HepG2 (cell line): ENCODE measurements at regions not wholly inside any gene's neighbourhood (a gene's known extent, or its start where the extent isn't known, plus 50 kb on each side); places are given as distances from the start of the nearest gene placed in this dataset.

ENCODE experiments used
- ATAC-seq: fragments of 200-7000 bp; cut with Tn5 transposase; 3 replicates; pipeline ENCODE4 v1.9.1; 2020; ENCODE audit warnings: mild to moderate bottlenecking, moderate library complexity
- BruUV-seq: library from RNA; stranded (reverse); fragments of 400-500 nt; replicated peaks from 2 replicates; lab custom pipeline; 2021; lab: Mats Ljungman, UMichigan
- CTCF ChIA-PET: fragments of 300-600 bp; formaldehyde crosslinking; extraction: SDS; loops from one replicate; lab custom pipeline; 2021; ENCODE audit warnings: low total read pairs, inconsistent platforms, low intra/inter-chr PET ratio; lab: Yijun Ruan, JAX
- POLR2A ChIA-PET: fragments of 350-600 bp; sonication (Branson Sonifier 250); formaldehyde crosslinking; loops from one replicate; lab custom pipeline; 2020; ENCODE audit warnings: antibody characterized with exemption, inconsistent platforms; lab: Yijun Ruan, JAX
- DNase-seq: peaks from one replicate; pipeline ENCODE4 v3.0.0-alpha.2; 2015; ENCODE audit warnings: low spot score
- FAIRE-seq: peaks from 3 replicates; lab custom pipeline; 2011; peaks lifted over from hg19 to GRCh38; lab: Jason Lieb, UNC
- H2AFZ ChIP-seq: one replicate; pipeline ENCODE4 v1.6.1; 2011; ENCODE audit warnings: low read length, inconsistent platforms
- H3K27ac ChIP-seq: fragments of 300-600 bp; 3 replicates; pipeline ENCODE4 v1.8.0; 2011; ENCODE audit warnings: mixed run types, mild to moderate bottlenecking, mixed read lengths, low read length, inconsistent platforms; ENCODE audit not compliant: insufficient read depth; ENCODE audit errors: extremely low read length
- H3K27me3 ChIP-seq, 2 experiments: fragments of 200-600 bp in 1 of 2; 2 replicates in 1 of 2; 3 replicates in 1 of 2; pipeline versions ENCODE4 v1.6.0 to v1.8.0; 2011; ENCODE audit warnings: low read length in 2 of 2, mild to moderate bottlenecking in 2 of 2, moderate library complexity in 2 of 2, inconsistent platforms in 1 of 2; ENCODE audit not compliant: insufficient read depth in 2 of 2, control insufficient read depth in 1 of 2
- H3K36me3 ChIP-seq, 2 experiments: fragments of 200-600 bp in 1 of 2; replicated peaks in 1 of 2; 2 replicates in 1 of 2; 3 replicates in 1 of 2; pipeline versions ENCODE4 v1.5.1 to v1.8.0; 2011; ENCODE audit warnings: low read length in 2 of 2, inconsistent platforms in 1 of 2; ENCODE audit not compliant: insufficient read depth in 2 of 2, control insufficient read depth in 1 of 2
- H3K4me1 ChIP-seq: 2 replicates; pipeline ENCODE4 v1.5.1; 2012; ENCODE audit warnings: low read length, inconsistent platforms; ENCODE audit not compliant: insufficient read depth
- H3K4me2 ChIP-seq: 2 replicates; pipeline ENCODE4 v1.6.0; 2011; ENCODE audit warnings: low read depth, low read length, inconsistent platforms
- H3K4me3 ChIP-seq, 3 experiments: fragments of 200-600 bp in 1 of 3; sonication (generic), shearing (Covaris generic) in 1 of 3; replicated peaks in 1 of 3; 2 replicates each; pipeline ENCODE4 v1.5.1; 2011 to 2016; ENCODE audit warnings: low read length in 3 of 3, inconsistent platforms in 2 of 3, low read depth in 2 of 3, mild to moderate bottlenecking in 2 of 3, control low read depth in 1 of 3, mixed read lengths in 1 of 3; ENCODE audit not compliant: insufficient read depth in 1 of 3
- H3K79me2 ChIP-seq: one replicate; pipeline ENCODE4 v1.6.1; 2011; ENCODE audit warnings: low read length, inconsistent platforms; ENCODE audit not compliant: insufficient read depth
- H3K9ac ChIP-seq: 2 replicates; pipeline ENCODE4 v1.6.0; 2011; ENCODE audit warnings: mild to moderate bottlenecking, low read depth, low read length, inconsistent platforms; ENCODE audit not compliant: insufficient read depth
- H3K9me3 ChIP-seq: 2 replicates; pipeline ENCODE4 v1.5.1; 2012; ENCODE audit warnings: mild to moderate bottlenecking, low read length
- H4K20me1 ChIP-seq: 2 replicates; pipeline ENCODE4 v1.6.0; 2011; ENCODE audit warnings: inconsistent platforms, mild to moderate bottlenecking, low read length, moderate library complexity; ENCODE audit not compliant: insufficient read depth
- ATF4 ChIP-seq, 2 experiments: fragments of 450-650 bp in 1 of 2; sonication (generic) in 1 of 2; formaldehyde crosslinking; IDR thresholded peaks; 2 replicates each; pipeline versions ENCODE4 v1.5.0 to v1.8.0; 2020 to 2022; ENCODE audit warnings: mild to moderate bottlenecking in 1 of 2, missing genetic modification reagents in 1 of 2
- CCAR2 ChIP-seq: fragments of 200-400 bp; formaldehyde crosslinking; optimal IDR thresholded peaks from 2 replicates; pipeline ENCODE3; 2018; ENCODE audit warnings: low read depth, mild to moderate bottlenecking, low read length, moderate library complexity
- DMAP1 ChIP-seq: IDR thresholded peaks from 2 replicates; pipeline ENCODE4 v1.6.1; 2016
- ERF ChIP-seq: IDR thresholded peaks from 2 replicates; pipeline ENCODE4 v1.6.1; 2018; ENCODE audit warnings: missing biosample characterization, missing genetic modification reagents
- FOSL2 ChIP-seq: sonication (generic); formaldehyde crosslinking; IDR thresholded peaks from 2 replicates; pipeline ENCODE4 v1.4.0; 2020; ENCODE audit warnings: missing genetic modification reagents
- NFE2L1 ChIP-seq: sonication (generic); formaldehyde crosslinking; IDR thresholded peaks from 2 replicates; pipeline ENCODE4 v1.4.0; 2020; ENCODE audit warnings: missing genetic modification reagents, mild to moderate bottlenecking, borderline replicate concordance
- PAWR ChIP-seq: sonication (generic); formaldehyde crosslinking; IDR thresholded peaks from 2 replicates; pipeline ENCODE4 v1.4.0; 2020; ENCODE audit warnings: missing genetic modification reagents, mild to moderate bottlenecking, borderline replicate concordance
- PHF20 ChIP-seq: sonication (generic); formaldehyde crosslinking; IDR thresholded peaks from 2 replicates; pipeline ENCODE4 v1.5.0; 2020; ENCODE audit warnings: mild to moderate bottlenecking, missing genetic modification reagents
- SIX4 ChIP-seq: sonication (generic); formaldehyde crosslinking; IDR thresholded peaks from 2 replicates; pipeline ENCODE4 v1.4.0; 2020; ENCODE audit warnings: missing genetic modification reagents
- SRF ChIP-seq: IDR thresholded peaks from 2 replicates; pipeline ENCODE4 v1.6.1; 2011; ENCODE audit warnings: mild to moderate bottlenecking, low read depth, low read length, moderate library complexity
- TBL1XR1 ChIP-seq: fragments of 150-350 bp; IDR thresholded peaks from 2 replicates; pipeline ENCODE4 v1.6.1; 2014; ENCODE audit warnings: borderline replicate concordance, low read length; ENCODE audit not compliant: partially characterized antibody
- ZBTB42 ChIP-seq: sonication (generic); formaldehyde crosslinking; IDR thresholded peaks from 2 replicates; pipeline ENCODE4 v1.5.0; 2020; ENCODE audit warnings: mild to moderate bottlenecking, missing genetic modification reagents
- ZFX ChIP-seq: sonication (generic); formaldehyde crosslinking; IDR thresholded peaks from 2 replicates; pipeline ENCODE4 v1.4.0; 2020; ENCODE audit warnings: mild to moderate bottlenecking, low read depth, missing genetic modification reagents, moderate library complexity
- ZMYM4 ChIP-seq: sonication (generic); formaldehyde crosslinking; IDR thresholded peaks from 2 replicates; pipeline ENCODE4 v1.8.1; 2023; ENCODE audit warnings: mild to moderate bottlenecking, missing genetic modification reagents
- ZNF101 ChIP-seq: sonication (generic); formaldehyde crosslinking; IDR thresholded peaks from 2 replicates; pipeline ENCODE4 v1.4.0; 2020; ENCODE audit warnings: mild to moderate bottlenecking, low read depth, missing genetic modification reagents, borderline replicate concordance
- ZNF432 ChIP-seq: sonication (generic); formaldehyde crosslinking; IDR thresholded peaks from 2 replicates; pipeline ENCODE4 v1.5.0; 2020; ENCODE audit warnings: missing genetic modification reagents, mild to moderate bottlenecking, borderline replicate concordance
- ZSCAN30 ChIP-seq: sonication (generic); formaldehyde crosslinking; IDR thresholded peaks from 2 replicates; pipeline ENCODE4 v1.5.0; 2020; ENCODE audit warnings: mild to moderate bottlenecking, missing genetic modification reagents
- WGBS: methylation state at CpG from one replicate; pipeline ENCODE4 v1.1.6; 2017; ENCODE audit warnings: low lambda C conversion rate; 5-methylcytosine and 5-hydroxymethylcytosine counted together
- in situ Hi-C: cut with HindIII; loops from 2 replicates; pipeline ENCODE4 v1.10.0; 2017; ENCODE audit warnings: low pct_unique_long_range_greater_than_20kb; ENCODE audit not compliant: extremely low pct_ligation_motif_present
- intact Hi-C: fragments of 100-400 bp; cut with micrococcal nuclease; formaldehyde crosslinking; loops from one replicate; pipeline ENCODE4 v1.10.0; 2022; ENCODE audit not compliant: unreplicated experiment

GRCh38 chr10:130935128-130935439 is 376.4 kb downstream of the TCERG1L start:
- ATAC-seq (no peak), FAIRE-seq (no peak), DNase-seq (no peak)
- no peaks in the 10 kb centered on the region for H4K20me1 ChIP-seq
- in situ Hi-C loops = no loop called here
- no peaks in the 10 kb centered on the region for H3K9me3 ChIP-seq
- ChIA-PET CTCF (no interaction called here), POLR2A (no interaction called here)
- H3K4me1 ChIP-seq = no peaks in the 10 kb centered on the region
- H3K4me2 ChIP-seq = no peak overlapping the region
- no TSS peak for BruUV-seq
- 3% methylated on average over 5 of the region's 5 CpGs for WGBS
- H2AFZ ChIP-seq = no peak overlapping the region
- H3K27me3 ChIP-seq = peaks cover 5 to 10% of the 10 kb centered on the region in 2 experiments; a peak in 3 of 5 replicates
- intact Hi-C loops = no loop called here
- TF ChIP-seq ZNF432 (no peak), DMAP1 (CRISPR knock-in tag) (no peak), ZFX (no peak), CCAR2 (no peak), ZMYM4 (no peak), FOSL2 (CRISPR knock-in tag) (no peak), ZBTB42 (CRISPR knock-in tag) (no peak), SRF (no peak), ATF4 (CRISPR knock-in tag; IDR thresholded peaks at IDR 0.05) (no peak), PAWR (CRISPR knock-in tag) (no peak), ERF (CRISPR knock-in tag) (no peak), ZNF101 (CRISPR knock-in tag) (no peak), TBL1XR1 (no peak), PHF20 (CRISPR knock-in tag) (no peak), ZSCAN30 (CRISPR knock-in tag) (no peak), SIX4 (CRISPR knock-in tag) (no peak), NFE2L1 (CRISPR knock-in tag) (no peak)
- no peak overlapping the region for H3K4me3 ChIP-seq
- no peaks in the 10 kb centered on the region for H3K79me2 ChIP-seq
- H3K9ac ChIP-seq = no peak overlapping the region
- no peaks in the 10 kb centered on the region for H3K36me3 ChIP-seq
- H3K27ac ChIP-seq = no peak overlapping the region
